Panc1 (cell line): ENCODE measurements at regions not wholly inside any gene's neighbourhood (a gene's known extent, or its start where the extent isn't known, plus 50 kb on each side); places are given as distances from the start of the nearest gene placed in this dataset.

Experiments used
- ATAC-seq: fragments of 200-7000 bp; cut with Tn5 transposase; 2 replicates; pipeline ENCODE4 v1.9.1; 2020; ENCODE audit warnings: mild to moderate bottlenecking, moderate library complexity
- BruUV-seq: library from RNA; stranded (reverse); fragments of 400-500 nt; replicated peaks from 2 replicates; lab custom pipeline; 2021; lab: Mats Ljungman, UMichigan
- CTCF ChIA-PET: fragments of 300-600 bp; sonication (Branson Sonifier 250); formaldehyde crosslinking; loops from one replicate; lab custom pipeline; 2022; ENCODE audit warnings: antibody characterized with exemption; lab: Charles Lee
- POLR2A ChIA-PET: fragments of 300-600 bp; sonication (Branson Sonifier 250); formaldehyde crosslinking; loops from one replicate; lab custom pipeline; 2022; ENCODE audit warnings: antibody characterized with exemption; lab: Charles Lee
- DNase-seq: peaks from one replicate; pipeline ENCODE4 v3.0.0-alpha.2; 2010; ENCODE audit warnings: low read depth, low spot score
- H3K27ac ChIP-seq: 2 replicates; pipeline ENCODE4 v1.5.1; 2011; ENCODE audit warnings: mild to moderate bottlenecking, low read length, inconsistent platforms
- H3K27me3 ChIP-seq: fragments of 200-500 bp; sonication (Bioruptor generic); 2 replicates; pipeline ENCODE4 v1.6.0; 2014; ENCODE audit warnings: low read length, inconsistent platforms; ENCODE audit not compliant: control insufficient read depth, insufficient read depth
- H3K36me3 ChIP-seq: fragments of 200-500 bp; sonication (Bioruptor generic); 2 replicates; pipeline ENCODE4 v1.5.1; 2014; ENCODE audit warnings: inconsistent platforms, mild to moderate bottlenecking, low read length, moderate library complexity; ENCODE audit not compliant: control insufficient read depth, insufficient read depth
- H3K4me1 ChIP-seq: 2 replicates; pipeline ENCODE4 v1.5.1; 2011; ENCODE audit warnings: inconsistent platforms, mild to moderate bottlenecking, low read length, moderate library complexity; ENCODE audit not compliant: control insufficient read depth, insufficient read depth
- H3K4me3 ChIP-seq, 2 experiments: 2 replicates each; pipeline ENCODE4 v1.5.1; 2011 to 2012; ENCODE audit warnings: low read depth in 2 of 2, low read length in 2 of 2, mild to moderate bottlenecking in 2 of 2, inconsistent platforms in 1 of 2, moderate library complexity in 1 of 2
- H3K9me3 ChIP-seq: fragments of 200-500 bp; sonication (Bioruptor generic); 2 replicates; pipeline ENCODE4 v1.5.1; 2014; ENCODE audit warnings: low read depth, mild to moderate bottlenecking, inconsistent platforms, low read length, moderate library complexity; ENCODE audit not compliant: control insufficient read depth, insufficient read depth
- POLR2AphosphoS5 ChIP-seq: IDR thresholded peaks from 2 replicates; pipeline ENCODE4 v1.6.1; 2012; ENCODE audit warnings: mild to moderate bottlenecking, low read depth, low read length, moderate library complexity
- SIN3A ChIP-seq: IDR thresholded peaks from 2 replicates; pipeline ENCODE4 v1.6.1; 2012; ENCODE audit warnings: low read depth, mild to moderate bottlenecking, low read length, moderate library complexity, borderline replicate concordance; ENCODE audit not compliant: insufficient read depth
- TCF7L2 ChIP-seq: IDR thresholded peaks from 2 replicates; pipeline ENCODE4 v1.6.1; 2011; ENCODE audit warnings: mild to moderate bottlenecking, low read depth, low read length, inconsistent platforms
- in situ Hi-C: cut with HindIII; loops from 2 replicates; pipeline ENCODE4 v1.10.0; 2016; ENCODE audit warnings: low sequenced_read_pairs, low pct_unique_long_range_greater_than_20kb
- intact Hi-C: fragments of 100-400 bp; cut with micrococcal nuclease; formaldehyde crosslinking; loops from one replicate; pipeline ENCODE4 v1.10.0; 2022; ENCODE audit not compliant: unreplicated experiment
- TF ChIP-seq, protein P1 (sequence below), 2 experiments: IDR thresholded peaks; 2 replicates each; pipeline ENCODE4 v1.6.1; 2011 to 2012; ENCODE audit warnings: low read depth in 2 of 2, control low read depth in 1 of 2, low read length in 1 of 2, mild to moderate bottlenecking in 1 of 2, moderate library complexity in 1 of 2; ENCODE audit not compliant: insufficient read depth in 1 of 2
- TF ChIP-seq, protein P2 (sequence below): fragments of 450-650 bp; IDR thresholded peaks from 2 replicates; pipeline ENCODE4 v1.5.1; 2017; ENCODE audit warnings: mild to moderate bottlenecking

DNA sequence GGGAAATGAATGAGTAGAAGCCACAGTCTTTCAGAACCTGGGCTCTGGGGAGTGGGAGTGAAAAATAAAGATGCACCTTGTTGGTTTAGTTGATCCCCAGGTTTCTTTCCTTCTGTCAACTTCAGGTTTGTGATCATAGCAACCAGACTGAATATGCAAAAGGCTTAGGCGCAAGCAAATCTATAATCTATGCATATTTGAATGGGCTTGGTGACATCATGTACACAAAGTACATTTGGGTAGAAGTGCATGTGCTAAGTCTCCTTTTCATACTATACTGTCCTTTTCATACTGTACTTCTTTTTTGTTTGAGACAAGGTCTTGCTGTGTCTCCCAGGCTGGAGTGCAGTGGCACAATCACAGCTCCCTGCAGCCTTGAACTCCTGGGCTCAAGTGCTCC is 132.4 kb upstream of the C2CD4B start:
- intact Hi-C loops, result no loop called here
- H3K4me3 ChIP-seq, result no peak overlapping the region
- TF ChIP-seq POLR2AphosphoS5 (no peak), SIN3A (no peak), TCF7L2 (no peak)
- TF ChIP-seq, protein P1, sequence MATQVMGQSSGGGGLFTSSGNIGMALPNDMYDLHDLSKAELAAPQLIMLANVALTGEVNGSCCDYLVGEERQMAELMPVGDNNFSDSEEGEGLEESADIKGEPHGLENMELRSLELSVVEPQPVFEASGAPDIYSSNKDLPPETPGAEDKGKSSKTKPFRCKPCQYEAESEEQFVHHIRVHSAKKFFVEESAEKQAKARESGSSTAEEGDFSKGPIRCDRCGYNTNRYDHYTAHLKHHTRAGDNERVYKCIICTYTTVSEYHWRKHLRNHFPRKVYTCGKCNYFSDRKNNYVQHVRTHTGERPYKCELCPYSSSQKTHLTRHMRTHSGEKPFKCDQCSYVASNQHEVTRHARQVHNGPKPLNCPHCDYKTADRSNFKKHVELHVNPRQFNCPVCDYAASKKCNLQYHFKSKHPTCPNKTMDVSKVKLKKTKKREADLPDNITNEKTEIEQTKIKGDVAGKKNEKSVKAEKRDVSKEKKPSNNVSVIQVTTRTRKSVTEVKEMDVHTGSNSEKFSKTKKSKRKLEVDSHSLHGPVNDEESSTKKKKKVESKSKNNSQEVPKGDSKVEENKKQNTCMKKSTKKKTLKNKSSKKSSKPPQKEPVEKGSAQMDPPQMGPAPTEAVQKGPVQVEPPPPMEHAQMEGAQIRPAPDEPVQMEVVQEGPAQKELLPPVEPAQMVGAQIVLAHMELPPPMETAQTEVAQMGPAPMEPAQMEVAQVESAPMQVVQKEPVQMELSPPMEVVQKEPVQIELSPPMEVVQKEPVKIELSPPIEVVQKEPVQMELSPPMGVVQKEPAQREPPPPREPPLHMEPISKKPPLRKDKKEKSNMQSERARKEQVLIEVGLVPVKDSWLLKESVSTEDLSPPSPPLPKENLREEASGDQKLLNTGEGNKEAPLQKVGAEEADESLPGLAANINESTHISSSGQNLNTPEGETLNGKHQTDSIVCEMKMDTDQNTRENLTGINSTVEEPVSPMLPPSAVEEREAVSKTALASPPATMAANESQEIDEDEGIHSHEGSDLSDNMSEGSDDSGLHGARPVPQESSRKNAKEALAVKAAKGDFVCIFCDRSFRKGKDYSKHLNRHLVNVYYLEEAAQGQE (IDR thresholded peaks at IDR 0.05; ENCODE audit: insufficient read depth in 1 of 2, low read depth in 2 of 2, low read length in 1 of 2), result no peak
- TF ChIP-seq, protein P2, sequence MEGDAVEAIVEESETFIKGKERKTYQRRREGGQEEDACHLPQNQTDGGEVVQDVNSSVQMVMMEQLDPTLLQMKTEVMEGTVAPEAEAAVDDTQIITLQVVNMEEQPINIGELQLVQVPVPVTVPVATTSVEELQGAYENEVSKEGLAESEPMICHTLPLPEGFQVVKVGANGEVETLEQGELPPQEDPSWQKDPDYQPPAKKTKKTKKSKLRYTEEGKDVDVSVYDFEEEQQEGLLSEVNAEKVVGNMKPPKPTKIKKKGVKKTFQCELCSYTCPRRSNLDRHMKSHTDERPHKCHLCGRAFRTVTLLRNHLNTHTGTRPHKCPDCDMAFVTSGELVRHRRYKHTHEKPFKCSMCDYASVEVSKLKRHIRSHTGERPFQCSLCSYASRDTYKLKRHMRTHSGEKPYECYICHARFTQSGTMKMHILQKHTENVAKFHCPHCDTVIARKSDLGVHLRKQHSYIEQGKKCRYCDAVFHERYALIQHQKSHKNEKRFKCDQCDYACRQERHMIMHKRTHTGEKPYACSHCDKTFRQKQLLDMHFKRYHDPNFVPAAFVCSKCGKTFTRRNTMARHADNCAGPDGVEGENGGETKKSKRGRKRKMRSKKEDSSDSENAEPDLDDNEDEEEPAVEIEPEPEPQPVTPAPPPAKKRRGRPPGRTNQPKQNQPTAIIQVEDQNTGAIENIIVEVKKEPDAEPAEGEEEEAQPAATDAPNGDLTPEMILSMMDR, result no peak
- no peak for ATAC-seq
- in situ Hi-C loops, result no loop called here
- ChIA-PET POLR2A (no interaction called here), CTCF (no interaction called here)
- peaks cover 6% of the 10 kb centered on the region; the same call in 1 of the 2 replicates for H3K27me3 ChIP-seq
- no TSS peak for BruUV-seq
- H3K4me1 ChIP-seq, result no peaks in the 10 kb centered on the region
- no peaks in the 10 kb centered on the region for H3K9me3 ChIP-seq
- DNase-seq, result no peak
- no peak overlapping the region for H3K27ac ChIP-seq
- H3K36me3 ChIP-seq, result no peaks in the 10 kb centered on the region

DNA sequence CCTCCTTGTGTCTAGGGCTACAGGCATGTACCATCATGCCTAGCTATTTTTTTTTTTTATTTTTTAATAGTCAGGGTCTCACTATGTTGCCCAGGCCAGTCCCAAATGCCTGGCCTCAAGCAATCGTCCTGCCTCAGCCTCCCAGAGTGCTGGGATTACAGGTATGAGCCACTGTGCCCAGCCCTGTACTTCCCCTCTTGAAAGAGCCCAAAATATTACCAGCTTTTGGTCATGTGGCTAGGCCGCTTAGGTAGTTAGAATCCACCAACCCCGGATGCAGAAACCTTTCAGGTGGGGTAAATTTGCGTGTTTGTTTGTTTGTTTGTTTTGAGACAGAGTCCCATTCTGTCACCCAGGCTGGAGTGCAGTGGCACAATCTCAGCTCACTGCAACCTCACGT is 132.8 kb upstream of the C2CD4B start:
- ChIA-PET CTCF (no interaction called here), POLR2A (no interaction called here)

More for the DNA sequence above, 132.8 kb upstream of the C2CD4B start:
- Histone ChIP-seq H3K4me1 (no peaks in the 10 kb centered on the region), H3K27me3 (peaks cover 6% of the 10 kb centered on the region; the same call in 1 of the 2 replicates), H3K4me3 (no peak overlapping the region), H3K36me3 (no peaks in the 10 kb centered on the region), H3K27ac (no peak overlapping the region), H3K9me3 (no peaks in the 10 kb centered on the region)
- intact Hi-C loops, result no loop called here
- ATAC-seq (no peak), DNase-seq (no peak)
- no TSS peak for BruUV-seq
- in situ Hi-C loops, result no loop called here
- TF ChIP-seq, protein P1 (IDR thresholded peaks at IDR 0.05; ENCODE audit: insufficient read depth in 1 of 2, low read depth in 2 of 2, low read length in 1 of 2), result no peak
